ENCODE measurements at regions not wholly inside any gene's neighbourhood (a gene's known extent, or its start where the extent isn't known, plus 50 kb on each side); places are given as distances from the start of the nearest gene placed in this dataset.

GRCh38 chr3:145892869-145893268, 268.1 kb downstream of the PLOD2 start:
- no peak overlapping the region for H3K4me3 ChIP-seq
- no peak for DNase-seq
- WGBS, 2 donors = 30 to 40% methylated on average over 3 of the region's 3 CpGs
- H3K4me1 ChIP-seq = no peaks in the 10 kb centered on the region
- H3K27ac ChIP-seq = no peak overlapping the region
- H3K9me3 ChIP-seq = no peaks in the 10 kb centered on the region
- no peak for ATAC-seq
- H3K36me3 ChIP-seq (replicated peaks in 1 of 2; ENCODE audit: insufficient read depth in 1 of 2, low read depth in 2 of 2) = no peaks in the 10 kb centered on the region
- no peaks in the 10 kb centered on the region for H3K27me3 ChIP-seq
- TF ChIP-seq, protein P1, sequence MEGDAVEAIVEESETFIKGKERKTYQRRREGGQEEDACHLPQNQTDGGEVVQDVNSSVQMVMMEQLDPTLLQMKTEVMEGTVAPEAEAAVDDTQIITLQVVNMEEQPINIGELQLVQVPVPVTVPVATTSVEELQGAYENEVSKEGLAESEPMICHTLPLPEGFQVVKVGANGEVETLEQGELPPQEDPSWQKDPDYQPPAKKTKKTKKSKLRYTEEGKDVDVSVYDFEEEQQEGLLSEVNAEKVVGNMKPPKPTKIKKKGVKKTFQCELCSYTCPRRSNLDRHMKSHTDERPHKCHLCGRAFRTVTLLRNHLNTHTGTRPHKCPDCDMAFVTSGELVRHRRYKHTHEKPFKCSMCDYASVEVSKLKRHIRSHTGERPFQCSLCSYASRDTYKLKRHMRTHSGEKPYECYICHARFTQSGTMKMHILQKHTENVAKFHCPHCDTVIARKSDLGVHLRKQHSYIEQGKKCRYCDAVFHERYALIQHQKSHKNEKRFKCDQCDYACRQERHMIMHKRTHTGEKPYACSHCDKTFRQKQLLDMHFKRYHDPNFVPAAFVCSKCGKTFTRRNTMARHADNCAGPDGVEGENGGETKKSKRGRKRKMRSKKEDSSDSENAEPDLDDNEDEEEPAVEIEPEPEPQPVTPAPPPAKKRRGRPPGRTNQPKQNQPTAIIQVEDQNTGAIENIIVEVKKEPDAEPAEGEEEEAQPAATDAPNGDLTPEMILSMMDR (IDR thresholded peaks at IDR 0.05) = no peak
- no peak for TF ChIP-seq POLR2A (IDR thresholded peaks at IDR 0.05)
- intact Hi-C loops (cut with DNase I) = no loop called here

- Histone ChIP-seq H3K36me3 (replicated peaks in 1 of 2; ENCODE audit: insufficient read depth in 1 of 2, low read depth in 2 of 2) (no peaks in the 10 kb centered on the region), H3K4me3 (no peak overlapping the region), H3K9me3 (no peaks in the 10 kb centered on the region), H3K27ac (no peak overlapping the region), H3K4me1 (no peaks in the 10 kb centered on the region), H3K27me3 (no peaks in the 10 kb centered on the region)
- intact Hi-C loops (cut with DNase I) = no loop called here
- ATAC-seq = no peak
- no peak for DNase-seq
- 32% methylated on average over 2 of the region's 2 CpGs for WGBS, 2 donors
- no peak for TF ChIP-seq POLR2A (IDR thresholded peaks at IDR 0.05)
- TF ChIP-seq, protein P1 (IDR thresholded peaks at IDR 0.05) = no peak
Measured at GRCh38 chr3:145893331-145893730, 267.7 kb downstream of the PLOD2 start.

DNA sequence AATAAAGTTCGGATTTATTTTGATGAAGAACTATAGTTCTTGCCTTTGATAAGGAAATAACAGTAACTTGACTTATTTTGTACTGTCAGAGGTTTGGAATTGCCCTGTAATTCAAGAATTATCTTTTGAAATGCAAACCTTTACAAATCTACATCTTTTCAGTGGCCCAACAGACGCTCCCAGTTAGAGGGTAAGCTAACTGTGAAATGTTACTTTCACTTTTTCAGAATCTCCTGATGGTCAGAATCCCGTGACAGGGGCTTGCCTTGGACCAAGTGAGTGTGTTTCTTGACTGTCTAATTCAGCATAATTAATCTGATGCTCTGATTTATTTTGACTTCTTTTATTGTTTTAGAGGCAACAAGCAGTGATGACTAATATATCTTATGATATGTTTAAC, 262.5 kb downstream of the PLOD2 start:
- TF ChIP-seq POLR2A (IDR thresholded peaks at IDR 0.05) = no peak
- TF ChIP-seq, protein P1 (IDR thresholded peaks at IDR 0.05) = no peak
- Histone ChIP-seq H3K4me1 (no peaks in the 10 kb centered on the region), H3K4me3 (no peak overlapping the region), H3K9me3 (no peaks in the 10 kb centered on the region), H3K27me3 (no peaks in the 10 kb centered on the region), H3K27ac (no peak overlapping the region), H3K36me3 (replicated peaks in 1 of 2; ENCODE audit: insufficient read depth in 1 of 2, low read depth in 2 of 2) (no peaks in the 10 kb centered on the region)
- intact Hi-C loops (cut with DNase I) = no loop called here
- ATAC-seq = no peak
- 76 to 83% methylated on average over 3 of the region's 3 CpGs for WGBS, 2 donors
- no peak for DNase-seq

DNA sequence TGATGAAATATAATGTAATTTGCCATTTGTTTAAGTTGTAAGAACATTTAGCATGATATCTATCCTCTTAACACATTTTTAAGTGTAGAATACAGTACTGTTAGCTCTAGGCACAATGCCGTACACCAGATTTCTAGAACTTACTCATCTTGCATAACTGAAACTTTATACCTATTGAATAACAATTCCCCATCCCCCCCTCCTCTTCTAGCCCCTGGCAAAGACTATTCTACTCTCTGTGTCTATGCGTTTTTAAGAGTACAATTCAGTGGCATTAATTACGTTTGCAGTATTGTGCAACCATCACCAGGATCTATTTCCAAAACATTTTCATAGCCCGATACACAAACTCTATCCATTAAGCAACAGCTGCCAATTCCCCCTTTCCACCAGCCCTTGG, 261.7 kb downstream of the PLOD2 start:
- Histone ChIP-seq H3K27me3 (no peaks in the 10 kb centered on the region), H3K4me1 (no peaks in the 10 kb centered on the region), H3K36me3 (replicated peaks in 1 of 2; ENCODE audit: insufficient read depth in 1 of 2, low read depth in 2 of 2) (no peaks in the 10 kb centered on the region), H3K27ac (no peak overlapping the region), H3K9me3 (no peaks in the 10 kb centered on the region), H3K4me3 (no peak overlapping the region)
- no peak for ATAC-seq
- DNase-seq = no peak
- TF ChIP-seq, protein P1 (IDR thresholded peaks at IDR 0.05) = no peak
- no peak for TF ChIP-seq POLR2A (IDR thresholded peaks at IDR 0.05)
- intact Hi-C loops (cut with DNase I) = no loop called here
- 63 to 64% methylated on average over 4 of the region's 4 CpGs for WGBS, 2 donors

- no peaks in the 10 kb centered on the region for H3K4me1 ChIP-seq
- ATAC-seq = no peak
- DNase-seq = no peak
- H3K27ac ChIP-seq = no peak overlapping the region
- no peaks in the 10 kb centered on the region for H3K36me3 ChIP-seq (replicated peaks in 1 of 2; ENCODE audit: insufficient read depth in 1 of 2, low read depth in 2 of 2)
- WGBS, 2 donors = 59 to 76% methylated on average over 3 of the region's 3 CpGs
- H3K9me3 ChIP-seq = no peaks in the 10 kb centered on the region
- TF ChIP-seq POLR2A (IDR thresholded peaks at IDR 0.05) = no peak
- no peaks in the 10 kb centered on the region for H3K27me3 ChIP-seq
- intact Hi-C loops (cut with DNase I) = no loop called here
- no peak overlapping the region for H3K4me3 ChIP-seq
Measured at GRCh38 chr3:145900056-145900829, 260.7 kb downstream of the PLOD2 start.

All from body of pancreas (tissue), 4 donors.